H9 (cell line): ENCODE measurements at regions not wholly inside any gene's neighbourhood (a gene's known extent, or its start where the extent isn't known, plus 50 kb on each side); places are given as distances from the start of the nearest gene placed in this dataset.

Experiments
- DNase-seq: peaks from one replicate; pipeline ENCODE4 v3.0.0-alpha.2; 2017
- H2AFZ ChIP-seq: one replicate; pipeline ENCODE4 v1.6.1; 2013; ENCODE audit warnings: mild to moderate bottlenecking, low read length, control low read depth, moderate library complexity
- H2AK5ac ChIP-seq: 2 replicates; pipeline ENCODE4 v1.6.1; 2013; ENCODE audit warnings: low read length, control low read depth, mixed read lengths; ENCODE audit not compliant: insufficient read length
- H2BK120ac ChIP-seq: one replicate; pipeline ENCODE4 v1.6.1; 2013; ENCODE audit warnings: low read depth, mild to moderate bottlenecking, low read length, control low read depth, inconsistent platforms; ENCODE audit not compliant: poor library complexity, severe bottlenecking
- H2BK12ac ChIP-seq: 2 replicates; pipeline ENCODE4 v1.6.1; 2013; ENCODE audit warnings: low read length, control low read depth, mixed read lengths, low read depth; ENCODE audit not compliant: insufficient read length
- H2BK15ac ChIP-seq: 2 replicates; pipeline ENCODE4 v1.6.1; 2013; ENCODE audit warnings: low read depth, low read length, control low read depth
- H2BK20ac ChIP-seq: one replicate; pipeline ENCODE4 v1.6.1; 2013; ENCODE audit warnings: low read depth, mild to moderate bottlenecking, low read length, control low read depth, inconsistent platforms; ENCODE audit not compliant: poor library complexity, severe bottlenecking
- H2BK5ac ChIP-seq: 2 replicates; pipeline ENCODE4 v1.6.1; 2013; ENCODE audit warnings: low read length, control low read depth, mixed read lengths; ENCODE audit not compliant: insufficient read length
- H3K14ac ChIP-seq: 2 replicates; pipeline ENCODE4 v1.6.1; 2013; ENCODE audit warnings: low read length, control low read depth; ENCODE audit not compliant: insufficient read depth
- H3K18ac ChIP-seq: 2 replicates; pipeline ENCODE4 v1.6.1; 2013; ENCODE audit warnings: low read depth, mild to moderate bottlenecking, mixed read lengths, low read length, control low read depth; ENCODE audit not compliant: insufficient read length
- H3K23ac ChIP-seq: 2 replicates; pipeline ENCODE4 v1.6.1; 2013; ENCODE audit warnings: low read length, control low read depth, mixed read lengths, low read depth; ENCODE audit not compliant: insufficient read length
- H3K23me2 ChIP-seq: 2 replicates; pipeline ENCODE4 v1.6.1; 2013; ENCODE audit warnings: low read depth, mild to moderate bottlenecking, mixed read lengths, low read length, control low read depth; ENCODE audit not compliant: insufficient read length, poor library complexity, severe bottlenecking
- H3K27ac ChIP-seq: 2 replicates; pipeline ENCODE4 v1.5.1; 2013; ENCODE audit warnings: low read length, control low read depth, mixed read lengths, low read depth; ENCODE audit not compliant: insufficient read length
- H3K27me3 ChIP-seq: 2 replicates; pipeline ENCODE4 v1.6.1; 2013; ENCODE audit warnings: low read length, control low read depth, inconsistent platforms; ENCODE audit not compliant: insufficient read depth
- H3K4ac ChIP-seq: 2 replicates; pipeline ENCODE4 v1.6.1; 2013; ENCODE audit warnings: low read depth, mild to moderate bottlenecking, control low read depth, inconsistent platforms, low read length, moderate library complexity
- H3K4me1 ChIP-seq: 2 replicates; pipeline ENCODE4 v1.6.1; 2013; ENCODE audit warnings: low read length, control low read depth, inconsistent platforms; ENCODE audit not compliant: insufficient read depth
- H3K4me2 ChIP-seq: 2 replicates; pipeline ENCODE4 v1.6.1; 2013; ENCODE audit warnings: low read length, control low read depth, mixed read lengths; ENCODE audit not compliant: insufficient read length, insufficient read depth
- H3K56ac ChIP-seq: 2 replicates; pipeline ENCODE4 v1.6.1; 2013; ENCODE audit warnings: low read depth, mild to moderate bottlenecking, mixed read lengths, low read length, control low read depth; ENCODE audit not compliant: insufficient read length
- H3K79me1 ChIP-seq: 2 replicates; pipeline ENCODE4 v1.6.1; 2013; ENCODE audit warnings: low read depth, mild to moderate bottlenecking, moderate library complexity, low read length, control low read depth, inconsistent platforms; ENCODE audit not compliant: insufficient read depth, poor library complexity, severe bottlenecking
- H3K79me2 ChIP-seq: 2 replicates; pipeline ENCODE4 v1.6.1; 2013; ENCODE audit warnings: low read length, control low read depth, inconsistent platforms; ENCODE audit not compliant: insufficient read depth
- H3K9ac ChIP-seq: 2 replicates; pipeline ENCODE4 v1.6.1; 2013; ENCODE audit warnings: low read length, control low read depth, mixed read lengths; ENCODE audit not compliant: insufficient read length; ENCODE audit errors: extremely low read depth
- H3K9me3 ChIP-seq: one replicate; pipeline ENCODE4 v1.6.1; 2013; ENCODE audit warnings: low read depth, low read length, inconsistent platforms; ENCODE audit not compliant: control insufficient read depth
- H3T11ph ChIP-seq: one replicate; pipeline ENCODE4 v1.6.1; 2013; ENCODE audit warnings: mild to moderate bottlenecking, low read length, control low read depth, inconsistent platforms
- H4K20me1 ChIP-seq: one replicate; pipeline ENCODE4 v1.6.1; 2013; ENCODE audit not compliant: control insufficient read depth, insufficient read length, insufficient read depth
- H4K5ac ChIP-seq: 2 replicates; pipeline ENCODE4 v1.6.1; 2013; ENCODE audit warnings: low read depth, mild to moderate bottlenecking, mixed read lengths, low read length, control low read depth; ENCODE audit not compliant: insufficient read length
- H4K8ac ChIP-seq: replicated peaks from 2 replicates; pipeline ENCODE4 v1.6.1; 2013; ENCODE audit warnings: low read length, control low read depth, mixed read lengths, low read depth; ENCODE audit not compliant: insufficient read length
- H4K91ac ChIP-seq: 2 replicates; pipeline ENCODE4 v1.6.1; 2013; ENCODE audit warnings: low read depth, mild to moderate bottlenecking, moderate library complexity, mixed read lengths, low read length, control low read depth; ENCODE audit not compliant: insufficient read length
- H3K27ac Mint-ChIP-seq, 3 experiments: 2 replicates in 2 of 3; 3 replicates in 1 of 3; pipeline ENCODE4 v1.8.0; 2020 to 2021; ENCODE audit warnings: mixed read lengths in 3 of 3, mild to moderate bottlenecking in 1 of 3, moderate library complexity in 1 of 3
- H3K27me3 Mint-ChIP-seq: 2 replicates; pipeline ENCODE4 v1.8.0; 2021; ENCODE audit warnings: low read depth, mild to moderate bottlenecking, moderate library complexity, mixed read lengths
- H3K36me3 Mint-ChIP-seq, 3 experiments: 2 replicates in 2 of 3; 3 replicates in 1 of 3; pipeline ENCODE4 v1.8.0; 2020 to 2021; ENCODE audit warnings: low read depth in 3 of 3, mixed read lengths in 3 of 3; ENCODE audit not compliant: insufficient read depth in 1 of 3
- H3K4me1 Mint-ChIP-seq, 2 experiments: 2 replicates each; pipeline ENCODE4 v1.8.0; 2020; ENCODE audit warnings: mixed read lengths in 2 of 2
- H3K4me3 Mint-ChIP-seq, 2 experiments: 2 replicates in 1 of 2; 3 replicates in 1 of 2; pipeline ENCODE4 v1.8.0; 2020 to 2021; ENCODE audit warnings: mild to moderate bottlenecking in 2 of 2, mixed read lengths in 2 of 2, moderate library complexity in 1 of 2
- H3K9me3 Mint-ChIP-seq, 2 experiments: 2 replicates in 1 of 2; 3 replicates in 1 of 2; pipeline ENCODE4 v1.8.0; 2020; ENCODE audit warnings: mild to moderate bottlenecking in 2 of 2, mixed read lengths in 2 of 2, moderate library complexity in 1 of 2
- WGBS: extraction: QIAGEN DNeasy Blood & Tissue Kit; methylation state at CpG from one replicate; pipeline ENCODE4 v1.1.7; 2013; ENCODE audit warnings: missing lambda C conversion rate, low lambda C conversion rate, mixed read lengths; ENCODE audit not compliant: insufficient read length; ENCODE audit errors: extremely low coverage; 5-methylcytosine and 5-hydroxymethylcytosine counted together
- TF ChIP-seq, protein P1 (sequence below): fragments of 200-600 bp; sonication (generic); conservative IDR thresholded peaks from 3 replicates; pipeline ENCODE4 v1.8.0; 2021; ENCODE audit warnings: antibody characterized with exemption, mild to moderate bottlenecking

DNA sequence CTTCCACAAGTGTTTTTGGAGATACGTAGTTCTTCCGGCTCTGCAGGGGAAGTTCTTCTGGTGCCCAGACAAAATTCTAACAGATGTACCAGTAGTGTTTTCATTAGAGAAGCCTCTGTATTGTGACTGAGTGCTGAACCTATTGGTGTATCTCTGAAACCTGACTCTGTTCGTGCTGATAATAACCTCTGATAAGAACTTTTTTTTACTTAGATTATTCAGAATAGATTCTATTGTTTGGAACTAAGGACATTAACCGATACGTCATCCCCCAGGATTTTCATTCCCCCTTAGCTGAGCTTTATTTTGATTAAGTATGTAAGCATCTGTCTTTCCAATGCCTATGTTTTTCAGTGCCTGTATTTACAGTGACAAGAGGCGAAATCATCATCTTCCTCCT is 362.9 kb downstream of the PDGFC start:
- Histone ChIP-seq H3K18ac (no peak overlapping the region), H4K8ac (no peak overlapping the region), H3K14ac (no peak overlapping the region), H2BK12ac (no peak overlapping the region), H2BK5ac (no peak overlapping the region), H3K4me1 (no peaks in the 10 kb centered on the region; the same call in 1 of the 2 replicates), H3T11ph (no peak overlapping the region), H3K23ac (no peak overlapping the region), H2BK20ac (no peak overlapping the region), H3K23me2 (no peaks in the 10 kb centered on the region), H2AFZ (no peak overlapping the region), H2BK120ac (no peak overlapping the region), H4K91ac (no peak overlapping the region), H3K4me2 (no peak overlapping the region), H2AK5ac (no peak overlapping the region), H4K5ac (no peak overlapping the region), H3K4ac (no peak overlapping the region), H3K9me3 (no peaks in the 10 kb centered on the region), H4K20me1 (no peaks in the 10 kb centered on the region), H3K56ac (no peak overlapping the region), H3K27me3 (no peaks in the 10 kb centered on the region), H3K27ac (no peak overlapping the region), H3K79me1 (no peaks in the 10 kb centered on the region), H3K79me2 (no peaks in the 10 kb centered on the region), H2BK15ac (no peak overlapping the region), H3K9ac (no peak overlapping the region)
- H3K27me3 Mint-ChIP-seq = no peaks in the 10 kb centered on the region
- H3K9me3 Mint-ChIP-seq = no peaks in the 10 kb centered on the region; a peak in 1 of 5 replicates
- H3K27ac Mint-ChIP-seq = no peak overlapping the region
- DNase-seq = no peak
- H3K4me3 Mint-ChIP-seq = no peak overlapping the region
- TF ChIP-seq, protein P1, sequence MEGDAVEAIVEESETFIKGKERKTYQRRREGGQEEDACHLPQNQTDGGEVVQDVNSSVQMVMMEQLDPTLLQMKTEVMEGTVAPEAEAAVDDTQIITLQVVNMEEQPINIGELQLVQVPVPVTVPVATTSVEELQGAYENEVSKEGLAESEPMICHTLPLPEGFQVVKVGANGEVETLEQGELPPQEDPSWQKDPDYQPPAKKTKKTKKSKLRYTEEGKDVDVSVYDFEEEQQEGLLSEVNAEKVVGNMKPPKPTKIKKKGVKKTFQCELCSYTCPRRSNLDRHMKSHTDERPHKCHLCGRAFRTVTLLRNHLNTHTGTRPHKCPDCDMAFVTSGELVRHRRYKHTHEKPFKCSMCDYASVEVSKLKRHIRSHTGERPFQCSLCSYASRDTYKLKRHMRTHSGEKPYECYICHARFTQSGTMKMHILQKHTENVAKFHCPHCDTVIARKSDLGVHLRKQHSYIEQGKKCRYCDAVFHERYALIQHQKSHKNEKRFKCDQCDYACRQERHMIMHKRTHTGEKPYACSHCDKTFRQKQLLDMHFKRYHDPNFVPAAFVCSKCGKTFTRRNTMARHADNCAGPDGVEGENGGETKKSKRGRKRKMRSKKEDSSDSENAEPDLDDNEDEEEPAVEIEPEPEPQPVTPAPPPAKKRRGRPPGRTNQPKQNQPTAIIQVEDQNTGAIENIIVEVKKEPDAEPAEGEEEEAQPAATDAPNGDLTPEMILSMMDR = no peak
- H3K4me1 Mint-ChIP-seq = peaks cover 2 to 6% of the 10 kb centered on the region in 2 experiments; a peak in 3 of 4 replicates
- no peaks in the 10 kb centered on the region for H3K36me3 Mint-ChIP-seq
- no CpG with 5 or more reads among the region's 6 CpGs for WGBS
